Kidney epithelial cell (primary cell): ENCODE measurements at regions not wholly inside any gene's neighbourhood (a gene's known extent, or its start where the extent isn't known, plus 50 kb on each side); places are given as distances from the start of the nearest gene placed in this dataset.

ENCODE experiments used
- DNase-seq: peaks from one replicate; pipeline ENCODE4 v3.0.0-alpha.2; 2010; ENCODE audit warnings: low read depth
- H3K27me3 ChIP-seq: 2 replicates; pipeline ENCODE4 v1.6.0; 2011; ENCODE audit warnings: low read length; ENCODE audit not compliant: control insufficient read depth, insufficient read depth
- H3K36me3 ChIP-seq: 2 replicates; pipeline ENCODE4 v1.5.1; 2011; ENCODE audit warnings: low read length; ENCODE audit not compliant: control insufficient read depth, insufficient read depth
- H3K4me3 ChIP-seq: 2 replicates; pipeline ENCODE4 v1.5.1; 2011; ENCODE audit warnings: low read depth, mild to moderate bottlenecking, control low read depth, low read length
- CTCF ChIP-seq: IDR thresholded peaks from 2 replicates; pipeline ENCODE4 v1.5.1; 2011; ENCODE audit warnings: mild to moderate bottlenecking, moderate library complexity, low read length, control low read depth, inconsistent platforms; ENCODE audit not compliant: insufficient read depth, poor library complexity, severe bottlenecking

- Histone ChIP-seq H3K4me3 (no peak overlapping the region), H3K36me3 (no peaks in the 10 kb centered on the region), H3K27me3 (no peaks in the 10 kb centered on the region)
- TF ChIP-seq CTCF: no peak
- DNase-seq: no peak
These were observed 165.2 kb upstream of the PLSCR5 start for GRCh38 chr3:146770301-146770700.

- no peak for TF ChIP-seq CTCF
- no peaks in the 10 kb centered on the region for H3K27me3 ChIP-seq
- no peak for DNase-seq
- no peak overlapping the region for H3K4me3 ChIP-seq
- H3K36me3 ChIP-seq: no peaks in the 10 kb centered on the region
These were observed 152.6 kb upstream of the PLSCR5 start for GRCh38 chr3:146757759-146758158.

- Histone ChIP-seq H3K36me3 (no peaks in the 10 kb centered on the region), H3K4me3 (no peak overlapping the region), H3K27me3 (no peaks in the 10 kb centered on the region)
- no peak for DNase-seq
- no peak for TF ChIP-seq CTCF
These were observed 145.1 kb upstream of the PLSCR5 start for GRCh38 chr3:146750196-146750595.

- no peak for DNase-seq
- no peak overlapping the region for H3K4me3 ChIP-seq
- H3K36me3 ChIP-seq: no peaks in the 10 kb centered on the region
- no peaks in the 10 kb centered on the region for H3K27me3 ChIP-seq
- no peak for TF ChIP-seq CTCF
These were observed 142.8 kb upstream of the PLSCR5 start for GRCh38 chr3:146747928-146748327.

DNA sequence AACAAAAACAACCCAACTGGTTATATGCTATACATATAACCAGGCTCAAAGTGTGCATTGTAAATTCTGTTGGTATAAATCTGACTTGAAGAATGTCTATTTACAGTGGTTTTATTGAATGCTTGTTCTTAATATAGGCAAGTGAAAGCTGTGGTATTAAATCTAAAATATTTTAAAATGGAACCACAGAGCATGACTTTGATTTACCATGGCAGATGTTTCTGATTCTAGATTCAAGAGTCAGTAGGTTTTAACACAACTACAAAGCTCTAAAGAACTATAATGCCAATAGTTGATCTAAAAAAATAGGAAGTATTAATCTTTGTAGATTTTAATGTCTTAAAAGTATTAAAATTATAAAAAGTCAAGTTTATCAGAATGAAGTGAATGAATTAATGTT is 141.9 kb upstream of the PLSCR5 start:
- Histone ChIP-seq H3K4me3 (no peak overlapping the region), H3K27me3 (no peaks in the 10 kb centered on the region), H3K36me3 (no peaks in the 10 kb centered on the region)
- no peak for DNase-seq
- no peak for TF ChIP-seq CTCF

DNA sequence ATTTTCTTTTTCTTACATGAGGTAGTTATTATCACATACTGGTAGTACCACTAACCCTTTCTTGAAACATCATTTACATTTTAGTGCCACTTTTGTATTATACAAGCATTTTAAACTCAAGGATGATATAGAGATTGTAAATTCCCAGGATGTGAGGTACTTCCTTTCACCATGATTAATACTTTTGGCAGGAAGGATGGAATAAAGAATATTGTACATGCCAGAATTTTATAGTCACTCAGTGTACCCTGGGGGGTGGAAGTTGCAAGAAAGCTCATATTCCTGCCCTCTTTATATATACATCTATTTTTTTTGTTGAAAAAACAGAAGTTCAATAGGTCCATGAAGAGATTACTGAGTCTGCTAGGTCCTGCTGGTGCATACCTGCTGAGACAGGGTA is 141.0 kb upstream of the PLSCR5 start:
- TF ChIP-seq CTCF: no peak
- Histone ChIP-seq H3K36me3 (no peaks in the 10 kb centered on the region), H3K4me3 (no peak overlapping the region), H3K27me3 (no peaks in the 10 kb centered on the region)
- DNase-seq: no peak
